PC-3 (cell line): ENCODE measurements at regions not wholly inside any gene's neighbourhood (a gene's known extent, or its start where the extent isn't known, plus 50 kb on each side); places are given as distances from the start of the nearest gene placed in this dataset.

Experiments
- ATAC-seq: fragments of 200-7000 bp; cut with Tn5 transposase; 2 replicates; pipeline ENCODE4 v1.9.1; 2020; ENCODE audit warnings: mild to moderate bottlenecking, moderate library complexity
- BruUV-seq: library from RNA; stranded (reverse); fragments of 400-500 nt; replicated peaks from 2 replicates; lab custom pipeline; 2021; lab: Mats Ljungman, UMichigan
- CTCF ChIA-PET: fragments of 300-600 bp; sonication (Branson Sonifier 250); formaldehyde crosslinking; loops from one replicate; lab custom pipeline; 2022; ENCODE audit warnings: antibody characterized with exemption; lab: Charles Lee
- POLR2A ChIA-PET: fragments of 300-600 bp; sonication (Branson Sonifier 250); formaldehyde crosslinking; loops from one replicate; lab custom pipeline; 2022; ENCODE audit warnings: antibody characterized with exemption; ENCODE audit not compliant: unreplicated experiment; lab: Charles Lee
- DNase-seq: peaks from one replicate; pipeline ENCODE4 v3.0.0-alpha.2; 2015
- H2AFZ ChIP-seq: fragments of 300-600 bp; sonication (generic); 2 replicates; pipeline ENCODE4 v1.6.0; 2016; ENCODE audit warnings: antibody characterized with exemption, low read length
- H3F3A ChIP-seq: fragments of 300-600 bp; sonication (generic); one replicate; pipeline ENCODE4 v1.6.0; 2017; ENCODE audit warnings: antibody characterized with exemption, low read length, control low read depth, mild to moderate bottlenecking; ENCODE audit not compliant: unreplicated experiment
- H3K27ac ChIP-seq: fragments of 300-600 bp; sonication (generic); 2 replicates; pipeline ENCODE4 v1.5.1; 2016; ENCODE audit warnings: mild to moderate bottlenecking, low read length
- H3K27me3 ChIP-seq: fragments of 300-600 bp; sonication (generic); 2 replicates; pipeline ENCODE4 v1.6.1; 2016; ENCODE audit warnings: low read length, mixed read lengths
- H3K36me3 ChIP-seq: fragments of 300-600 bp; sonication (generic); 2 replicates; pipeline ENCODE4 v1.6.1; 2016; ENCODE audit warnings: low read depth, mixed run types, low read length, mixed read lengths
- H3K4me1 ChIP-seq: fragments of 300-600 bp; sonication (generic); 2 replicates; pipeline ENCODE4 v1.5.1; 2016; ENCODE audit warnings: low read length; ENCODE audit not compliant: insufficient read depth
- H3K4me2 ChIP-seq: fragments of 300-600 bp; sonication (generic); 2 replicates; pipeline ENCODE4 v1.6.0; 2016; ENCODE audit warnings: low read length
- H3K4me3 ChIP-seq: fragments of 300-600 bp; sonication (generic); 2 replicates; pipeline ENCODE4 v1.5.1; 2016; ENCODE audit warnings: mild to moderate bottlenecking, low read length, mixed read lengths
- H3K79me2 ChIP-seq: fragments of 300-600 bp; sonication (generic); 2 replicates; pipeline ENCODE4 v1.6.1; 2017; ENCODE audit warnings: low read length, mixed read lengths
- H3K9ac ChIP-seq: fragments of 300-600 bp; sonication (generic); 2 replicates; pipeline ENCODE4 v1.6.0; 2016; ENCODE audit warnings: mild to moderate bottlenecking, low read length
- H3K9me2 ChIP-seq: fragments of 300-600 bp; sonication (generic); replicated peaks from 2 replicates; pipeline ENCODE4 v1.6.1; 2016; ENCODE audit warnings: mixed run types, low read length, mixed read lengths
- H3K9me3 ChIP-seq: fragments of 300-600 bp; sonication (generic); 2 replicates; pipeline ENCODE4 v1.6.1; 2016; ENCODE audit warnings: low read length, mixed read lengths
- H4K20me1 ChIP-seq: fragments of 300-600 bp; sonication (generic); 2 replicates; pipeline ENCODE4 v1.6.1; 2016; ENCODE audit warnings: low read length, mixed read lengths
- EZH2 ChIP-seq: fragments of 300-600 bp; sonication (generic); IDR thresholded peaks from one replicate; pipeline ENCODE4 v1.6.1; 2017; ENCODE audit warnings: antibody characterized with exemption, mild to moderate bottlenecking, low read length; ENCODE audit not compliant: unreplicated experiment
- EZH2phosphoT487 ChIP-seq: fragments of 300-600 bp; sonication (generic); IDR thresholded peaks from 2 replicates; pipeline ENCODE4 v1.6.1; 2018; ENCODE audit warnings: mild to moderate bottlenecking, antibody characterized with exemption, low read length, borderline replicate concordance
- intact Hi-C: fragments of 100-400 bp; cut with micrococcal nuclease; formaldehyde crosslinking; loops from 2 replicates; pipeline ENCODE4 v1.9.0; 2023
- TF ChIP-seq, protein P1 (sequence below): fragments of 300-600 bp; sonication (generic); conservative IDR thresholded peaks from 2 replicates; pipeline ENCODE4 v1.5.1; 2017; ENCODE audit warnings: antibody characterized with exemption, low read depth, mild to moderate bottlenecking, low read length

DNA sequence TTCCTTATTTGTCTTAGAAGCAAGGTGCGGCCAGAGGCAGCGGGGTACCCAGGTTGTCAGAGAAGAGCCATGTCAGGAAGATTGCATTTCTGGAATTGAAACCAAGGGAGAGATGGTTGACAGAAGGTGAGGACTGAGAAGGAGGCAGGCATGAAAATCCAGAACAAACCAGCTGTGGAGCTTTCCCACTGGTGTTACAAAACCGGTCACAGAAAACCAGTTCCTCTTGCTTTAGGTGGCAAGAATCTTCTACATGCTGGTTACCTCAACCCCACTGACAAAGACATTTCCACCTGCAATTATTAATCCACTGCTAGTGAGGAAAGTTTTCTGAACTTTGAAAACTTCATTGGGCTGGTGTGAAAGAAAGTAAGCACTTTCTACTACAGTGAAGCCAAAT lies 64.0 kb upstream of the MED4 start:
- no peak for TF ChIP-seq EZH2
- TF ChIP-seq, protein P1, sequence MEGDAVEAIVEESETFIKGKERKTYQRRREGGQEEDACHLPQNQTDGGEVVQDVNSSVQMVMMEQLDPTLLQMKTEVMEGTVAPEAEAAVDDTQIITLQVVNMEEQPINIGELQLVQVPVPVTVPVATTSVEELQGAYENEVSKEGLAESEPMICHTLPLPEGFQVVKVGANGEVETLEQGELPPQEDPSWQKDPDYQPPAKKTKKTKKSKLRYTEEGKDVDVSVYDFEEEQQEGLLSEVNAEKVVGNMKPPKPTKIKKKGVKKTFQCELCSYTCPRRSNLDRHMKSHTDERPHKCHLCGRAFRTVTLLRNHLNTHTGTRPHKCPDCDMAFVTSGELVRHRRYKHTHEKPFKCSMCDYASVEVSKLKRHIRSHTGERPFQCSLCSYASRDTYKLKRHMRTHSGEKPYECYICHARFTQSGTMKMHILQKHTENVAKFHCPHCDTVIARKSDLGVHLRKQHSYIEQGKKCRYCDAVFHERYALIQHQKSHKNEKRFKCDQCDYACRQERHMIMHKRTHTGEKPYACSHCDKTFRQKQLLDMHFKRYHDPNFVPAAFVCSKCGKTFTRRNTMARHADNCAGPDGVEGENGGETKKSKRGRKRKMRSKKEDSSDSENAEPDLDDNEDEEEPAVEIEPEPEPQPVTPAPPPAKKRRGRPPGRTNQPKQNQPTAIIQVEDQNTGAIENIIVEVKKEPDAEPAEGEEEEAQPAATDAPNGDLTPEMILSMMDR: no peak
- no peak for TF ChIP-seq EZH2phosphoT487
- Histone ChIP-seq H3K79me2 (no peaks in the 10 kb centered on the region), H3K4me2 (no peak overlapping the region), H3K27me3 (no peaks in the 10 kb centered on the region), H3F3A (no peaks in the 10 kb centered on the region), H3K9ac (no peak overlapping the region), H3K9me2 (no peaks in the 10 kb centered on the region), H2AFZ (no peak overlapping the region), H3K4me1 (peaks cover 34% of the 10 kb centered on the region), H3K9me3 (no peaks in the 10 kb centered on the region), H4K20me1 (no peaks in the 10 kb centered on the region), H3K4me3 (no peak overlapping the region), H3K36me3 (no peaks in the 10 kb centered on the region), H3K27ac (no peak overlapping the region)
- ChIA-PET POLR2A (interaction anchor here (0.6 kb wide), 1 partner anchor 1263 kb away, joined by 4 read pairs; no protein-coding TSS in a partner anchor), CTCF (no interaction called here)
- ATAC-seq (no peak), DNase-seq (no peak)
- intact Hi-C loops: no loop called here
- no TSS peak for BruUV-seq

DNA sequence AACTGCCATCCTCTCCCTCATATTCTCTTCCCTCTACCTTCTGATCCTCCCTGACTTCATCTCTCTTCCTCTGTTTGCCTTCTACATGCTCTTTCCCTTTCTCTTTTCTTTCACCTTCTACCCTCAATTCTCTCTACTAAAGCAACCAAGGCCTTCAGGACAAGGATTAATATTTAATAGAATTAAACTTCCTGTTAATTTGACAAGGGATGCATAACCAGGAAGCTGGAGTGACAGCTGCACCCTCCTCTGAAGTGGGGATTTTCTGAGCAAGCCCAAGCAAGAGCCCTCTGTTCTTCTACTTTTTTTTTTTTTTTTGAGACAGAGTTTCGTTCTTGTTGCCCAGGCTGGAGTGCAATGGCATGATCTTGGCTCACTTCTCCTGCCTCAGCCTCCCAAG lies 63.4 kb upstream of the MED4 start:
- peaks cover 34% of the 10 kb centered on the region for H3K4me1 ChIP-seq
- no peak overlapping the region for H3K9ac ChIP-seq
- intact Hi-C loops: no loop called here
- BruUV-seq: no TSS peak
- H3F3A ChIP-seq: no peaks in the 10 kb centered on the region
- DNase-seq (no peak), ATAC-seq (no peak)
- H3K4me3 ChIP-seq: no peak overlapping the region
- no peak overlapping the region for H3K27ac ChIP-seq
- no peak overlapping the region for H3K4me2 ChIP-seq
- CTCF ChIA-PET: no interaction called here
- H3K79me2 ChIP-seq: no peaks in the 10 kb centered on the region
- POLR2A ChIA-PET: interaction anchor here (0.6 kb wide), 1 partner anchor 1262 kb away, joined by 4 read pairs; no protein-coding TSS in a partner anchor
- H4K20me1 ChIP-seq: no peaks in the 10 kb centered on the region
- no peaks in the 10 kb centered on the region for H3K9me3 ChIP-seq
- no peak overlapping the region for H2AFZ ChIP-seq
- H3K36me3 ChIP-seq: no peaks in the 10 kb centered on the region
- H3K9me2 ChIP-seq: no peaks in the 10 kb centered on the region
- TF ChIP-seq, protein P1: no peak
- TF ChIP-seq EZH2phosphoT487: no peak
- H3K27me3 ChIP-seq: no peaks in the 10 kb centered on the region

DNA sequence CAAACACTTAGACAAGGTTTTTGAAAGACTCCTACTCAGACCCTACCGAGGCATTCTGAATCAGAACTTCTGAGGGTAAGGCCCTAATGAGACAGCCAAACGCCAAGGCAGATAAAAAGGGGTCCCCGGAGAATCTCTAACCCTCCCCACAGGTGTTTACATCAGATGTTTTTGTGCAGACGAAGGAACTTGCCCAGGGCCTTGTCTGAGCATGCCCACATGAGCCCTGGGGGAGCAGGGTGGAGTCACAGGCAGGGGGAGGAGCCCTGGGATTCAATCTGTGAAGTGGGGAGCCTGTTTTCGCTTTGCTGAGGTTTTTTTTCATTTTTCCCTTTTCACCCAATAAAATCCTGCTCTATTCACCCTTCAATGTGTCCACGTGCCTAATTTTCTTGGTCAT lies 61.6 kb upstream of the MED4 start:
- H3K36me3 ChIP-seq: no peaks in the 10 kb centered on the region
- no peaks in the 10 kb centered on the region for H3K9me2 ChIP-seq
- H3K27ac ChIP-seq: peak overlapping the region; percentile 33; the same call in 1 of the 2 replicates
- ATAC-seq (no peak), DNase-seq (no peak)
- no peak overlapping the region for H2AFZ ChIP-seq
- no peaks in the 10 kb centered on the region for H3K27me3 ChIP-seq
- peak overlapping the region; percentile 50; the same call in 1 of the 2 replicates for H3K4me2 ChIP-seq
- BruUV-seq: no TSS peak
- no peaks in the 10 kb centered on the region for H3K79me2 ChIP-seq
- H3K9ac ChIP-seq: no peak overlapping the region
- H3K9me3 ChIP-seq: no peaks in the 10 kb centered on the region
- peaks cover 34% of the 10 kb centered on the region for H3K4me1 ChIP-seq
- no peak overlapping the region for H3K4me3 ChIP-seq
- no peaks in the 10 kb centered on the region for H3F3A ChIP-seq
- POLR2A ChIA-PET: interaction anchor here (0.9 kb wide), 1 partner anchor 19 kb away, joined by 3 read pairs; no protein-coding TSS in a partner anchor
- TF ChIP-seq EZH2 (no peak), EZH2phosphoT487 (no peak)
- TF ChIP-seq, protein P1: no peak
- H4K20me1 ChIP-seq: no peaks in the 10 kb centered on the region
- CTCF ChIA-PET: interaction anchor here (0.6 kb wide), 2 partner anchors 30 to 172 kb away, joined by 3 read pairs; no protein-coding TSS in a partner anchor
- intact Hi-C loops: no loop called here
